ENCODE measurements at regions not wholly inside any gene's neighbourhood (a gene's known extent, or its start where the extent isn't known, plus 50 kb on each side); places are given as distances from the start of the nearest gene placed in this dataset.
"Not testable (repeated sequence)": the region's sequence is repeated elsewhere in the genome, so short reads cannot be mapped to it uniquely, and the experiment has no call there.

DNA sequence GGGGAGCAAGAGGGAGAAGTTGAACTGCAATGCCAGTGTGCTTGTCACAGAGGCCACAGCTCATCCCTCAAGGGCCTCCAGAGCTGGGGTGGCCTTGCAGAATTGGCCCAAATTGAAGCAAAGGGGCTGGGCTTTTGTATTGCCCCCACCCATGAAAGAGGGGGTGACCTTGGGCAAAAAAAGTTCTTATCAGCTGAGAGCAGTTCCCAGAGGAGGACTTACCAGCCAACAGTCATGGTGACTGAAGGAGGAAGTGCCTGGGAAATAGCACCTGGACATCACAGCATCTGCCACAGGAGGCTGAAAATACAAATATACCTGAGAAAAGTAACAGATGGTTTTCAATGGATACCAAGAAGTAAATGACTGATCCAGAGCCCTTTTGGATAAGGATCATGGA is 262.4 kb downstream of the MID1IP1 start:
- no peaks in the 10 kb centered on the region for H3K27me3 ChIP-seq (ENCODE audit: control insufficient read depth, insufficient read depth, low read length)
- CTCF ChIA-PET, result no interaction called here
- no peak for DNase-seq (ENCODE audit: low read depth)
- no peaks in the 10 kb centered on the region for H3K36me3 ChIP-seq (ENCODE audit: control insufficient read depth, insufficient read depth, low read length)
- POLR2A ChIA-PET, result no interaction called here
- TF ChIP-seq, protein P1, sequence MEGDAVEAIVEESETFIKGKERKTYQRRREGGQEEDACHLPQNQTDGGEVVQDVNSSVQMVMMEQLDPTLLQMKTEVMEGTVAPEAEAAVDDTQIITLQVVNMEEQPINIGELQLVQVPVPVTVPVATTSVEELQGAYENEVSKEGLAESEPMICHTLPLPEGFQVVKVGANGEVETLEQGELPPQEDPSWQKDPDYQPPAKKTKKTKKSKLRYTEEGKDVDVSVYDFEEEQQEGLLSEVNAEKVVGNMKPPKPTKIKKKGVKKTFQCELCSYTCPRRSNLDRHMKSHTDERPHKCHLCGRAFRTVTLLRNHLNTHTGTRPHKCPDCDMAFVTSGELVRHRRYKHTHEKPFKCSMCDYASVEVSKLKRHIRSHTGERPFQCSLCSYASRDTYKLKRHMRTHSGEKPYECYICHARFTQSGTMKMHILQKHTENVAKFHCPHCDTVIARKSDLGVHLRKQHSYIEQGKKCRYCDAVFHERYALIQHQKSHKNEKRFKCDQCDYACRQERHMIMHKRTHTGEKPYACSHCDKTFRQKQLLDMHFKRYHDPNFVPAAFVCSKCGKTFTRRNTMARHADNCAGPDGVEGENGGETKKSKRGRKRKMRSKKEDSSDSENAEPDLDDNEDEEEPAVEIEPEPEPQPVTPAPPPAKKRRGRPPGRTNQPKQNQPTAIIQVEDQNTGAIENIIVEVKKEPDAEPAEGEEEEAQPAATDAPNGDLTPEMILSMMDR (IDR thresholded peaks at IDR 0.05; ENCODE audit: insufficient read depth, low read depth, low read length), result no peak
- no peak overlapping the region for H3K4me3 ChIP-seq (ENCODE audit: low read depth, low read length)

DNA sequence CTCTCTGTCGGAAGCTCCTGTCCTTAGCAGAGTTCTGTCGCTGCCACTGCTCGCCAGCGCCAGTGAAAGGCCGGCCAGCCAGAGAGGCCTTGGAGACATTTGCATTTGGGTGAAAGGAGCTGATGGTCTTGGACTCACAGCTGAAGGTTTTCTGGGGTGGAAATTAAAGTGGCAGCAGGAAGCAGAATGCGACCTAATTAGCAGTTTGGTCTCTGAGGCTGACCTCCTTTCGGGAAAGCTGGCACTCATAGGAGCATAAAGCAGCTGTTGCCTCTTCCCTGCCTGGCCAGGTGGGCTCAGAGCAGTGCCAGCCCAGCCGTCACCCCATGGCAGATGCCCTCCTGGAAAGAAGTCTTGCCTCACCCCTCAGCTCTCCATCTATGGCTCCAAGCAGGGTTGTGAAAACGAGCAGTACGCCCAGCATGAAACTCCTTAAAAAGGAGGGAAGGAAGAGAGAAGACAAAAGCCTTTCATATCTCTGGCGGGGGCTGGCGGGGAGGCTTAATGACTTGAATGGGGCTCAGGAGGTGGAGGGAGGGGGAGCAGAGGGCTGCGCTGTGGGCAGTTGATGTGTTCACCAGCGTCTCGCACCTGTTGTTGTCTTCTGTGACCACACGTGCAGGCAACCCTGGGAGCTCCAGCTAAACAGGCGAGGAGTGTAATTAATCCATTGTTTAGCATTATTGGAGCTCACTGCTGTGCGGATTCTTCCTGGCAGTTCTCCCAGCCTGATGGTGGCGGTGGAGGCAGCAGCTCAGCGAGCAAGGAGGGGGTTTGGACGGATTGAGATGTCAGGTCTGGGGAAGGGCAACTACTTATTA is 264.0 kb downstream of the MID1IP1 start:
- Histone ChIP-seq H3K27me3 (ENCODE audit: control insufficient read depth, insufficient read depth, low read length) (no peaks in the 10 kb centered on the region), H3K4me3 (ENCODE audit: low read depth, low read length) (no peak overlapping the region), H3K36me3 (ENCODE audit: control insufficient read depth, insufficient read depth, low read length) (no peaks in the 10 kb centered on the region)
- ChIA-PET CTCF (no interaction called here), POLR2A (no interaction called here)
- TF ChIP-seq, protein P1 (IDR thresholded peaks at IDR 0.05; ENCODE audit: insufficient read depth, low read depth, low read length), result no peak
- DNase-seq (ENCODE audit: low read depth), result no peak

GRCh38 chrX:39067866-39068265 is 266.6 kb downstream of the MID1IP1 start:
- Histone ChIP-seq H3K27me3 (ENCODE audit: control insufficient read depth, insufficient read depth, low read length) (no peaks in the 10 kb centered on the region), H3K4me3 (ENCODE audit: low read depth, low read length) (no peak overlapping the region), H3K36me3 (ENCODE audit: control insufficient read depth, insufficient read depth, low read length) (no peaks in the 10 kb centered on the region)
- ChIA-PET CTCF (no interaction called here), POLR2A (no interaction called here)
- no peak for DNase-seq (ENCODE audit: low read depth)
- TF ChIP-seq, protein P1 (IDR thresholded peaks at IDR 0.05; ENCODE audit: insufficient read depth, low read depth, low read length), result no peak

DNA sequence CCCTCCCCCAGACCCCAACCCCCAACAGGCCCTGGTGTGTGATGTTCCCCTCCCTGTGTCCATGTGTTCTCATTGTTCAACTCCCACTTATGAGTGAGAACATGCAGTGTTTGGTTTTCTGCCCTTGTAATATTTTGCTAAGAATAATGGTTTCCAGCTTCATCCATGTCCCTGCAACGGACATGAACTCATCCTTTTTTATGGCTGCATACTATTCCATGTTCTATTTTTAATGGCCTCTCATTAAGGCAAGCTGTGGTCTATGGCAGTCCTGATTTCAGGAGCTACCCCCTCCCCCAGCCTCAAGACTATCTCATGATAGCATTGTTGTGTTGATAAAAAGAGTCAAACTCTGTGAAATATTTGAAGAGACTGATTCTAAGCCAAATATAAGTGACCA is 267.4 kb downstream of the MID1IP1 start:
- DNase-seq (ENCODE audit: low read depth); H3K27me3 ChIP-seq (ENCODE audit: control insufficient read depth, insufficient read depth, low read length); H3K4me3 ChIP-seq (ENCODE audit: low read depth, low read length); POLR2A ChIA-PET; H3K36me3 ChIP-seq (ENCODE audit: control insufficient read depth, insufficient read depth, low read length): not testable (repeated sequence)
- CTCF ChIA-PET, result interaction anchor here (0.7 kb wide), 1 partner anchor 155 kb away, joined by 3 read pairs; no protein-coding TSS in a partner anchor

DNA sequence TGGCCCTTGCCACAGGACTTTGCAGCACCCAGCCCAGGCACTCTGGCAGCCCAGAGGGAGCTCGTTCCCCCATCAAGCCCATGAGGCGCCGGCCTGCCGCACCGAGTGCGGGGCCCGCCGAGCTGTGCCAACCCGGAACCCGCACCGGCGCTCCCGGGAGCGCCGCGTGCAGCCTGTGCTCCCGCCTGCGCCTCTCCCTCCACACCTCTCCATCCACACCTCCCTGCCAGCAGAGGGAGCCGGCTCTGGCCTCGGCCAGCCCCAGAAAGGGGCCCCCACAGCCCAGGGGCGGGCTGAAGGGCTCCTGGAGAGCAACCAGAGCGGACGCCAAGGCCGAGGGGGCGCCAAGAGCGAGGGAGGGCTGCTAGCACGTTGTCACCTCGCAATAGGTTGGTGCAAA is 268.8 kb downstream of the MID1IP1 start:
- POLR2A ChIA-PET, result no interaction called here
- no peak for DNase-seq (ENCODE audit: low read depth)
- Histone ChIP-seq H3K4me3 (ENCODE audit: low read depth, low read length) (no peak overlapping the region), H3K36me3 (ENCODE audit: control insufficient read depth, insufficient read depth, low read length) (no peaks in the 10 kb centered on the region), H3K27me3 (ENCODE audit: control insufficient read depth, insufficient read depth, low read length) (no peaks in the 10 kb centered on the region)
- TF ChIP-seq, protein P1 (IDR thresholded peaks at IDR 0.05; ENCODE audit: insufficient read depth, low read depth, low read length), result no peak
- CTCF ChIA-PET, result no interaction called here

- ChIA-PET CTCF (interaction anchor here (0.6 kb wide), 1 partner anchor 86 kb away, joined by 3 read pairs; no protein-coding TSS in a partner anchor), POLR2A (no interaction called here)
- TF ChIP-seq, protein P1 (IDR thresholded peaks at IDR 0.05; ENCODE audit: insufficient read depth, low read depth, low read length), result no peak
- Histone ChIP-seq H3K27me3 (ENCODE audit: control insufficient read depth, insufficient read depth, low read length) (no peaks in the 10 kb centered on the region), H3K4me3 (ENCODE audit: low read depth, low read length) (no peak overlapping the region), H3K36me3 (ENCODE audit: control insufficient read depth, insufficient read depth, low read length) (no peaks in the 10 kb centered on the region)
- DNase-seq (ENCODE audit: low read depth), result no peak
Observed at GRCh38 chrX:39073131-39073530, 271.9 kb downstream of the MID1IP1 start.

All from BJ (cell line).